GM21367 (cell line): ENCODE measurements at regions not wholly inside any gene's neighbourhood (a gene's known extent, or its start where the extent isn't known, plus 50 kb on each side); places are given as distances from the start of the nearest gene placed in this dataset.

Experiments
- ATAC-seq: cut with Tn5 transposase; IDR thresholded peaks from one replicate; pipeline ENCODE4 v1.9.1; 2021; ENCODE audit not compliant: unreplicated experiment

DNA sequence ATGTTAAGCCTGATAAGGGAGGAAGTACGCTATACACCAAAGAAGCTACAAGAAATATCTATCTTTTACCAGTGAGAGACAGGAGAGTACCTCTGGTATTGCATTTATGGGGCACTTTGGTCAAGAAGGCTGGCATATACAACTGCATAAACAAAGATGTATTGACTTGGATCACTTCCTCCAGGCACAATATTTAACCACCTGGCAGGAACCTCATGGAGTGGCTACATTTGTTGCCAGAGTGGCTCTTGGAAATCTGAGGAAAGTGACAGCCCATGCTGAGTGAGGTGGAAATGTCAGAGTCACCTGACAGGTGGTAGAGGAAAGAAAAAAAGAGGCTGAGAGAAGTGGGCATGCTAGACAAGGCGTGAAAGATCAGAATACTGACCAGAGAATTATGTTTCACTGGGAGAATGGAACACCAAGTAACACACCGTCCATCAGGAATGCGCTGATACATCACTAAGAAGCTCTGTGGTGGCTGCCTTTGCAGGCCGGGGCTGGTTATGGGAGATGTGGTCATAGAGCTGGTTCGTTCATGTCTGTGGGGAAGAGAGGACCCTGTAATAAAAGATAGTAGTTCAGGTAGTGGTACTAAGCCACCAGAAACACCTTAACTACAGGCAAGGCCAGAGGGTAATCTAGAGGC, 61.4 kb upstream of the UFL1 start:
- ATAC-seq, result no peak

DNA sequence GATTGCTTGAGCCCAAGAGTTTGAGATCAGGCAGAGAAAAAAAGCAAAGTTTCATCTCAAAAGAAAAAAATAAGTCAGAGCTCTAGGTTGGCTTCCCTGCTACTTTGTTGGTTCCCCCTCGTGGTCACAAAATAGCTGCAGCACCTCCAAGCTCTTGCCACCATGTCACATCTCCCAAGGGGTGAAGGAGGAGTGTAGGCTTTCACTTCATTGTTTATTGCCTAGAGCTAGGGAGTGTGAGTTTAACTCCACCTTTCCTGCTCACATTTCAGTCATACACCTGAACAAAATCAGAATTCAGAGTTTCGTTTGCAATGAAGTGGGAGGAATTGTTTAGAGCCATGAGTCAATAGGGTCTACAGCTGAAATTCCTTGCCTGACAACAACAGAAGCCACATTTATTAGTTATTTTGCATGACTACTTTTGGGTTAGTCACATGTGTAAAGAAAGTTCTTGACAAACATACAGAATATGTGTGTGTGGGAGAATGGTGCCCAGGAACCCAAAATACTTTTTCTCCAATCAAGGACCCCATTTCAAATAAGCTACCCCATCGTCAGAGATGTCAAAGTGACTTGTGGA, 56.2 kb upstream of the UFL1 start:
- ATAC-seq, result no peak

DNA sequence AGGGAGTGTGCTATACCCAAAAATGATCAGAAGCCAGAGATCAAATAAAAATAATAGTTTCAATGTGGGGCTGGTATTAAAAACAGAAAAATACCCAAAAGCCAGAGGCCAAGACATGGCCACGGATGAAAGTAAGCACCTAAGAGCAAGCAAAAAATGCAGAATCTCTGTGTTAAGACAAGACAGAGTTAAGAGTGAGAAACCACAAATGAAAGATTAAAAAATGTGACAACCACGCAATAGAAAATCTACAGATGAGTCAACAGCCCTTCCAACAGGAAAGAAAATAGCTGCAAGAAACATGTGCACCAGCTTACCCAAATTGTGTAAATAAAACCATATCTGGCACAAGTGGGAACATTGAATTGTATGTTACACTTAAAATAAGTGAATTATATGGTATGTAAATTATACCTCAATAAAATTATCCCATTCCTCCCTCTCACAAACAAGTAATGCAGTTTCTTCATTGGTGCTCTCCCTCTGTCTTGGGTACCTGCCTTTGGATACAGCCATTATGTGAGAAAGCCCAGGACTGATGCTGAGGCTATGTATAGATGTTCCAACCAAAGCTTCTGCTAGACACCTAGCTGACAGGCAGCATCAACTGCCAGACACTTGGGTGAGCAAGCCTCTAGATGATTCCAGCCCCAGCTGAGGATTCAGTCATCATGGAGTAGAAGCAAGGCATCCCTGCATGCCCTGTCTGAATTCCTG, 55.3 kb upstream of the UFL1 start:
- peak; percentile 66 for ATAC-seq

DNA sequence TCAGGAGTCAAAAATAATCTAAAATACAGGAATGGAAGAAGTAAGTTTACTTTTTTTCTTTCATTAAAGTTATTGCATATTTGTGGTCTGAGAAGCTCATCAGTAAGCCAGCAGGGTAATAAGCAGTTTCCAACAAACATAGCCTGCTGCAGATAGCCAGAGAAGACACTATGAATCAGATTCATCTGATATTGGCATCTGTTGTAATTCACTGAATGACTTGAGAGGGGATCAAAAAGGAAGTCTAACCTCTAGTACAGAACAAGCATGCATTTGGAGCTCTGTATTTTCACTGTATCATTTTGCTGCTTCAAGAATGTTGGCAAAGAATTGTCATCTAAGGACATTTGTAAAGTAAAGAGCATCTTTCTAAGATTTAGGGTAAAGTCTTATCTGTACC, 53.8 kb upstream of the UFL1 start:
- ATAC-seq, result no peak

DNA sequence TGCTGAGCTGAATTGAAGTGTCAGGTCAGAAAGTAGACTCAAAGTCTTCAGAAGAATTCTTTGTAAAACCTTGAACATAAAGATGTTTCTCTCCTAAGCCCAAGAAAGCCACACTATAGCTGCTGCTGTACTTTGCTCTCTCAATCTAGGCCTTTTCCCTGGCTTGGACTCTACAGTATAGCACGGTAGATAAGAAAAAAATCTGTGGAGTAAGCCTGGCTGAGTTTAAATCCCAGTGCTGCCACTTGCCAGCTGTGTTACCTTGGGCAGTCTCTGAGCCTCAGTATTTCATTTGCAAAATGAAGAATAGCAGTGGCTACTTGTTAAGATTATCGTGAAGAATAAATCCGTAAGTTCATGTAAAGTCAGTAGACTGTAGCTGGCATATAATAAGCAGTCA, 53.3 kb upstream of the UFL1 start:
- ATAC-seq, result no peak

DNA sequence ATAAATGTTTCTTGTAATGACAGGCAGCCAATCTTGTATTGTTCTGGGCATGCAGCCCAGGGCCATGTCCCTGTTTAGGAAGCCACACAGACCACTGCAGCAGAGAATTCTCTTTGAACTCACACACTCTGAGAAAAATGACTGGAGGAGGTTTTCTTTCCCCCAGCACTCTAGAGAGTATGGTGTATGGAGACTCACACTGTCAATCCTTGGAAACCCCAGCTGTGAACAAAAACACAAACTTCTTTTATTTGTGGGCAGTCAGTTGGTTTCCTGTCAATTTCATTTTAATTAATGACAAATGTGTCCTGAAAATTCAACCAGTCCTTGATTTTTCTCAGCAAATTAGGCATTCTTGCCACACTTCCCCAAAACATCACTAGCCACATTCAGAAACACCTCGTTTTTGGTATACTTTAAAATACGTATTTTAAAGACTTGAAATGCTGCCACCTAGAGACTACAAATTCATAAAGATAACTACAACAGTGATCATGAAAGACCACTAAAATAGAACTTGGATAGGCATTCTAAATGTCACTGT, 52.9 kb upstream of the UFL1 start:
- no peak for ATAC-seq

DNA sequence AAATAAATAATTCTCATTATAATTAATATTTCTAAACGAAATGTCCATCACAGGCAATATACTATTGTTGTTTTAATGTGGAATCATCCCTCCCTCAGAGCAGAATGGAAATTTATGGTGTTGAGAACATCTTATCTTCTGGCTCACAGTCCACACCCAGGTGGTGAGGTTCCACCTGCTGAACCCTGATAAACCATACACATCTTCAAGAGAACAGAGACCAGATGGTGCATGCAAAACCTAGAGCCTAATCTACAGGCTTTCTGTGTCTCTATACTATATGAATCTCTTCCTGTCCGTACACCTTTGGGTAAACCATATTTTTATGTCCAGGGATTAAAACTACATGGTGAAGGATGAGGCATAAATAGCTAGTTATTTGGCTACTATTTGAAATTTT, 52.3 kb upstream of the UFL1 start:
- ATAC-seq, result no peak

DNA sequence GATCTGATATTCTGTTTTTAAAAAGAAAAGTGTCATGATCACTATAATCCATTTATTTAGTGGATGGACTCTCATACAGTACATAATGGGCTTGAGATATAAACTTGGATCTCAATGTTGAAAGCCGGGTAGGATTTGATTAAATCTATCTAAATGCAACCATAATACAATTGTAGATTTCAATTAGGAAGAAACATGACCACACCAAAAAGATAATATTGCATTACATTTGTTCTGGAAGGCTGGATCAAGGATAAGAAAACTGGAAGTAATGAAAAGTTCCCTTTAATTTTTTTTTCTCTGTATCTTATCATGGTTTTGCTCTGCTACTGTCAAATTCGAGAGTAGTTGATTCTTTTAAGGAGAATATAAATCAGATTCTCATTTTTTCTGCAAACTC, 51.3 kb upstream of the UFL1 start:
- no peak for ATAC-seq
